ENCODE measurements at regions not wholly inside any gene's neighbourhood (a gene's known extent, or its start where the extent isn't known, plus 50 kb on each side); places are given as distances from the start of the nearest gene placed in this dataset.

GRCh38 chr3:94896994-94897393 is 834.1 kb downstream of the NSUN3 start:
- DNase-seq, result no peak
- Mint-ChIP-seq H3K9me3 (ENCODE audit: unreplicated experiment) (no peaks in the 10 kb centered on the region), H3K4me1 (ENCODE audit: low read depth, unreplicated experiment) (no peaks in the 10 kb centered on the region), H3K27me3 (ENCODE audit: unreplicated experiment) (no peaks in the 10 kb centered on the region), H3K27ac (ENCODE audit: unreplicated experiment) (no peak overlapping the region), H3K36me3 (ENCODE audit: unreplicated experiment) (no peaks in the 10 kb centered on the region), H3K4me3 (ENCODE audit: unreplicated experiment) (no peak overlapping the region)
- TF ChIP-seq CTCF (IDR thresholded peaks at IDR 0.05; ENCODE audit: partially characterized antibody, unreplicated experiment), result no peak

GRCh38 chr3:94904156-94904674 is 841.4 kb downstream of the NSUN3 start:
- Mint-ChIP-seq H3K36me3 (ENCODE audit: unreplicated experiment) (no peaks in the 10 kb centered on the region), H3K4me1 (ENCODE audit: low read depth, unreplicated experiment) (no peaks in the 10 kb centered on the region), H3K4me3 (ENCODE audit: unreplicated experiment) (no peak overlapping the region), H3K9me3 (ENCODE audit: unreplicated experiment) (no peaks in the 10 kb centered on the region), H3K27me3 (ENCODE audit: unreplicated experiment) (no peaks in the 10 kb centered on the region), H3K27ac (ENCODE audit: unreplicated experiment) (no peak overlapping the region)
- TF ChIP-seq CTCF (IDR thresholded peaks at IDR 0.05; ENCODE audit: partially characterized antibody, unreplicated experiment), result no peak
- DNase-seq, result no peak

GRCh38 chr3:94909726-94910125 is 846.9 kb downstream of the NSUN3 start:
- Mint-ChIP-seq H3K9me3 (ENCODE audit: unreplicated experiment) (peaks cover 2% of the 10 kb centered on the region), H3K36me3 (ENCODE audit: unreplicated experiment) (no peaks in the 10 kb centered on the region)

GRCh38 chr3:94912656-94913055 is 849.8 kb downstream of the NSUN3 start:
- H3K4me1 Mint-ChIP-seq (ENCODE audit: low read depth, unreplicated experiment), result peaks cover 2% of the 10 kb centered on the region
- no peak overlapping the region for H3K4me3 Mint-ChIP-seq (ENCODE audit: unreplicated experiment)
- no peak overlapping the region for H3K27ac Mint-ChIP-seq (ENCODE audit: unreplicated experiment)
- no peak for DNase-seq
- no peaks in the 10 kb centered on the region for H3K36me3 Mint-ChIP-seq (ENCODE audit: unreplicated experiment)
- TF ChIP-seq CTCF (IDR thresholded peaks at IDR 0.05; ENCODE audit: partially characterized antibody, unreplicated experiment), result no peak
- H3K9me3 Mint-ChIP-seq (ENCODE audit: unreplicated experiment), result peaks cover 2% of the 10 kb centered on the region
- peaks cover 2% of the 10 kb centered on the region for H3K27me3 Mint-ChIP-seq (ENCODE audit: unreplicated experiment)

More at GRCh38 chr3:94909726-94910125, 846.9 kb downstream of the NSUN3 start:
- H3K4me1 Mint-ChIP-seq (ENCODE audit: low read depth, unreplicated experiment), result peaks cover 2% of the 10 kb centered on the region
- TF ChIP-seq CTCF (IDR thresholded peaks at IDR 0.05; ENCODE audit: partially characterized antibody, unreplicated experiment), result no peak
- H3K27ac Mint-ChIP-seq (ENCODE audit: unreplicated experiment), result no peak overlapping the region
- H3K4me3 Mint-ChIP-seq (ENCODE audit: unreplicated experiment), result no peak overlapping the region
- H3K27me3 Mint-ChIP-seq (ENCODE audit: unreplicated experiment), result peaks cover 2% of the 10 kb centered on the region
- no peak for DNase-seq

- no peak for TF ChIP-seq CTCF (IDR thresholded peaks at IDR 0.05; ENCODE audit: partially characterized antibody, unreplicated experiment)
- Mint-ChIP-seq H3K27me3 (ENCODE audit: unreplicated experiment) (no peaks in the 10 kb centered on the region), H3K4me1 (ENCODE audit: low read depth, unreplicated experiment) (no peaks in the 10 kb centered on the region), H3K36me3 (ENCODE audit: unreplicated experiment) (no peaks in the 10 kb centered on the region), H3K9me3 (ENCODE audit: unreplicated experiment) (no peaks in the 10 kb centered on the region), H3K4me3 (ENCODE audit: unreplicated experiment) (no peak overlapping the region), H3K27ac (ENCODE audit: unreplicated experiment) (no peak overlapping the region)
- no peak for DNase-seq
These were observed 864.3 kb downstream of the NSUN3 start for GRCh38 chr3:94927175-94927574.

Measured in glutamatergic neuron (in vitro differentiated cells).